ENCODE measurements at regions not wholly inside any gene's neighbourhood (a gene's known extent, or its start where the extent isn't known, plus 50 kb on each side); places are given as distances from the start of the nearest gene placed in this dataset.

DNA sequence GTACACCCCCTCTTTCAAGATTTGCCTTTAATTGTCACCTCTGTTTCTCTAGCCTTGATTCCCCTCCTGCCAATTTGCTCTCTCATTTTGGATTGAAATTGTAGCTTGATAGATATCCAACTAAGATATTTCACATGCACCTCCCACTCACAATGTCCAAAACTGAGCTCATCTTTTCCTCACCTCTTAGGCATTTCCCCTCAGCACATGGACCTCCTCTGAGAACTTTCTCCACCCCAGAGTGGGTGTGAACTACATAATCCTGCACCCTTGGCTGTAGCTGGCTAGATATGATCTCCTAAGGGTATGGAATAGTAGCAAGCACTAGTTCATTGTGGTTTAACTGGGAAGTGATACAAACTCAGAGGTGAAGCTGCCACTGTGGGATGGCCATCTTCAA, 91.5 kb upstream of the SESN3 start:
- Histone ChIP-seq H3K9ac (ENCODE audit: low read length) (no peak overlapping the region), H2AFZ (ENCODE audit: low read depth, low read length) (no peak overlapping the region), H4K20me1 (ENCODE audit: insufficient read depth, low read length) (no peaks in the 10 kb centered on the region), H3K27ac (ENCODE audit: low read length) (no peak overlapping the region), H3K4me3 (ENCODE audit: low read length) (no peak overlapping the region), H3K9me3 (ENCODE audit: insufficient read depth, low read length) (no peaks in the 10 kb centered on the region), H3K4me2 (ENCODE audit: low read length) (no peak overlapping the region), H3K4me1 (ENCODE audit: low read length) (no peaks in the 10 kb centered on the region), H3K36me3 (replicated peaks; ENCODE audit: low read depth, low read length) (no peaks in the 10 kb centered on the region), H3K27me3 (ENCODE audit: low read depth, low read length) (no peaks in the 10 kb centered on the region), H3K79me2 (ENCODE audit: low read length) (no peaks in the 10 kb centered on the region)
- TF ChIP-seq, protein P1, sequence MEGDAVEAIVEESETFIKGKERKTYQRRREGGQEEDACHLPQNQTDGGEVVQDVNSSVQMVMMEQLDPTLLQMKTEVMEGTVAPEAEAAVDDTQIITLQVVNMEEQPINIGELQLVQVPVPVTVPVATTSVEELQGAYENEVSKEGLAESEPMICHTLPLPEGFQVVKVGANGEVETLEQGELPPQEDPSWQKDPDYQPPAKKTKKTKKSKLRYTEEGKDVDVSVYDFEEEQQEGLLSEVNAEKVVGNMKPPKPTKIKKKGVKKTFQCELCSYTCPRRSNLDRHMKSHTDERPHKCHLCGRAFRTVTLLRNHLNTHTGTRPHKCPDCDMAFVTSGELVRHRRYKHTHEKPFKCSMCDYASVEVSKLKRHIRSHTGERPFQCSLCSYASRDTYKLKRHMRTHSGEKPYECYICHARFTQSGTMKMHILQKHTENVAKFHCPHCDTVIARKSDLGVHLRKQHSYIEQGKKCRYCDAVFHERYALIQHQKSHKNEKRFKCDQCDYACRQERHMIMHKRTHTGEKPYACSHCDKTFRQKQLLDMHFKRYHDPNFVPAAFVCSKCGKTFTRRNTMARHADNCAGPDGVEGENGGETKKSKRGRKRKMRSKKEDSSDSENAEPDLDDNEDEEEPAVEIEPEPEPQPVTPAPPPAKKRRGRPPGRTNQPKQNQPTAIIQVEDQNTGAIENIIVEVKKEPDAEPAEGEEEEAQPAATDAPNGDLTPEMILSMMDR (IDR thresholded peaks at IDR 0.05; ENCODE audit: low read depth, low read length) = no peak
- no peak for TF ChIP-seq EZH2phosphoT487 (IDR thresholded peaks at IDR 0.05; ENCODE audit: low read depth)

DNA sequence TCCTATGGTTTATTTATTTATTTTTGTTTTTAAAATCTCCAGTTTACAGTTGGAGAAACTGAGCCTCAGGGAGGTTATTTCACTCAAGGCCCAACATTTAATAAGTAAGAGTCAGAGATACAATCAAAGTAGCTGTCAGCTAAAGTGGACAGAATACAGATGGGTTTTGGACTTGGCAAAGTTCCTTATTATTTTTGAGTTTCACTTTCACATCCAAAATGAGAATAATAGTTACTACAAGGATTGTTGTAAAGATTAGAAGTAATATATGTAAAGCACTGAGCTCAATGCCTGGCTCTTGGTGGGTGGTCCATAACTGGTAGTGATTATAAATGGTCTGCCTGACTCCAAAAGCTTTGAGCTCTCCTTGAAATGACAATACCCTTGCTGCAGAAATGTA, 87.5 kb upstream of the SESN3 start:
- no peaks in the 10 kb centered on the region for H3K36me3 ChIP-seq (replicated peaks; ENCODE audit: low read depth, low read length)
- no peak for TF ChIP-seq EZH2phosphoT487 (IDR thresholded peaks at IDR 0.05; ENCODE audit: low read depth)
- TF ChIP-seq, protein P1 (IDR thresholded peaks at IDR 0.05; ENCODE audit: low read depth, low read length) = no peak
- H3K9me3 ChIP-seq (ENCODE audit: insufficient read depth, low read length) = no peaks in the 10 kb centered on the region
- H2AFZ ChIP-seq (ENCODE audit: low read depth, low read length) = no peak overlapping the region
- H3K4me1 ChIP-seq (ENCODE audit: low read length) = no peaks in the 10 kb centered on the region
- no peak overlapping the region for H3K9ac ChIP-seq (ENCODE audit: low read length)
- no peak overlapping the region for H3K4me2 ChIP-seq (ENCODE audit: low read length)
- no peaks in the 10 kb centered on the region for H3K27me3 ChIP-seq (ENCODE audit: low read depth, low read length)
- H4K20me1 ChIP-seq (ENCODE audit: insufficient read depth, low read length) = no peaks in the 10 kb centered on the region
- H3K27ac ChIP-seq (ENCODE audit: low read length) = no peak overlapping the region
- H3K4me3 ChIP-seq (ENCODE audit: low read length) = no peak overlapping the region
- H3K79me2 ChIP-seq (ENCODE audit: low read length) = no peaks in the 10 kb centered on the region

DNA sequence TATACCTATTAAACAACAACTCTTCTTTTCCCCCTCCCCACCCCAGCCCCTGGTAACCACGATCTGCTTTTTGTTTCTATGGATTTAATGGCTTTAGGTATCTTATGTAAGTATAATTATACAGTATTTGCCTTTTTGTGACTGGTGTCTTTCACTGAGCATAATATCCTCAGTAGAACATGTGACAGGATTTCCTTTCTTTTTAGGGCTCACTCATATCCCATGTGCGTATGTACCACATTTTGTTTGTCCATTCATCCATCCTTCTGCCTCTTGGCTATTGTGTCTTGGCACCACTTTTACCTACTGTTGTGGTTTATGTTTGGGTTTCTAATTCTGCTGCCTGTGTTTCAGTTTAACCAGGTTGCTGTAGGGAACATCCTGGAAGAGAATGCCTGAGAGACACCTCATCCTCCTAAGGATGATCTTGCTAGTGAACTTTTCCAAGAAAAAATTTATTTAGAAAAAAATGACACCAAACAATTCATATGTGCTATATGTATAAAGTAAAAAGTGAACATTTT, 77.6 kb upstream of the SESN3 start:
- H3K79me2 ChIP-seq (ENCODE audit: low read length) = no peaks in the 10 kb centered on the region
- H3K9me3 ChIP-seq (ENCODE audit: insufficient read depth, low read length) = no peaks in the 10 kb centered on the region
- H3K4me1 ChIP-seq (ENCODE audit: low read length) = peaks cover 12% of the 10 kb centered on the region
- H3K27ac ChIP-seq (ENCODE audit: low read length) = no peak overlapping the region
- H2AFZ ChIP-seq (ENCODE audit: low read depth, low read length) = no peak overlapping the region
- no peak overlapping the region for H3K4me3 ChIP-seq (ENCODE audit: low read length)
- H4K20me1 ChIP-seq (ENCODE audit: insufficient read depth, low read length) = no peaks in the 10 kb centered on the region
- H3K9ac ChIP-seq (ENCODE audit: low read length) = no peak overlapping the region
- no peaks in the 10 kb centered on the region for H3K27me3 ChIP-seq (ENCODE audit: low read depth, low read length)
- H3K36me3 ChIP-seq (replicated peaks; ENCODE audit: low read depth, low read length) = no peaks in the 10 kb centered on the region
- no peak for TF ChIP-seq EZH2phosphoT487 (IDR thresholded peaks at IDR 0.05; ENCODE audit: low read depth)
- TF ChIP-seq, protein P1 (IDR thresholded peaks at IDR 0.05; ENCODE audit: low read depth, low read length) = no peak
- no peak overlapping the region for H3K4me2 ChIP-seq (ENCODE audit: low read length)

DNA sequence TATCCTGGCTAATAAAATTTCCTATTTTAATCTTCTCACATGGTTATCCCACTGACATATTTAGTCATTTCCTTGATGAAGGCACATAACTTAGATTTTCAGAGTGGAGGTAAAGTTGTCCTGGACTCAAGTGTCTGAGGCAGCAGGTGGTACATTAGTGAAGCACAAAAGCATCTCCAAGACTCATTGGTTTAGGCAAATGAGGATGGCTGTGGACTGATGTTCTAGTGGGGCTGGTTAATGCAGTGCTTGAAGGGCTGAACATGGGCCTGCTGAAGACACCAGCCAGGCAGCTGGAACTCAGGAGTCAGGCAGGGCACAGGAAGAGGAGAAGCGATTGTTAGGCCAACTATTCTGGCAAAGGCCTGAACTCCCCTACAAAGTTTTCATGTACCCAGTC, 76.3 kb upstream of the SESN3 start:
- no peak for TF ChIP-seq EZH2phosphoT487 (IDR thresholded peaks at IDR 0.05; ENCODE audit: low read depth)
- TF ChIP-seq, protein P1 (IDR thresholded peaks at IDR 0.05; ENCODE audit: low read depth, low read length) = no peak
- Histone ChIP-seq H3K27ac (ENCODE audit: low read length) (no peak overlapping the region), H2AFZ (ENCODE audit: low read depth, low read length) (no peak overlapping the region), H3K4me3 (ENCODE audit: low read length) (no peak overlapping the region), H3K36me3 (replicated peaks; ENCODE audit: low read depth, low read length) (no peaks in the 10 kb centered on the region), H3K9ac (ENCODE audit: low read length) (no peak overlapping the region), H3K9me3 (ENCODE audit: insufficient read depth, low read length) (no peaks in the 10 kb centered on the region), H3K79me2 (ENCODE audit: low read length) (no peaks in the 10 kb centered on the region), H3K4me2 (ENCODE audit: low read length) (no peak overlapping the region), H3K4me1 (ENCODE audit: low read length) (peaks cover 12% of the 10 kb centered on the region), H4K20me1 (ENCODE audit: insufficient read depth, low read length) (no peaks in the 10 kb centered on the region), H3K27me3 (ENCODE audit: low read depth, low read length) (no peaks in the 10 kb centered on the region)

Measured in OCI-LY3 (cell line).